Esophagus squamous epithelium (tissue), 4 donors: ENCODE measurements at regions not wholly inside any gene's neighbourhood (a gene's known extent, or its start where the extent isn't known, plus 50 kb on each side); places are given as distances from the start of the nearest gene placed in this dataset.

ENCODE experiments used
- POLR2A ChIP-seq, 4 donors: fragments of 450-650 bp; IDR thresholded peaks; one replicate each; pipeline ENCODE4 v1.6.1; 2017; ENCODE audit warnings: antibody characterized with exemption in 4 of 4, mild to moderate bottlenecking in 4 of 4, moderate library complexity in 3 of 4
- TF ChIP-seq, protein P1 (sequence below), 6 experiments: fragments of 450-650 bp in 4 of 6; fragments of 200-600 bp in 2 of 6; sonication (generic) in 2 of 6; IDR thresholded peaks; one replicate each; pipeline ENCODE4 v1.5.1; 2016 to 2019; ENCODE audit warnings: antibody characterized with exemption in 6 of 6, mild to moderate bottlenecking in 4 of 6, moderate library complexity in 4 of 6

DNA sequence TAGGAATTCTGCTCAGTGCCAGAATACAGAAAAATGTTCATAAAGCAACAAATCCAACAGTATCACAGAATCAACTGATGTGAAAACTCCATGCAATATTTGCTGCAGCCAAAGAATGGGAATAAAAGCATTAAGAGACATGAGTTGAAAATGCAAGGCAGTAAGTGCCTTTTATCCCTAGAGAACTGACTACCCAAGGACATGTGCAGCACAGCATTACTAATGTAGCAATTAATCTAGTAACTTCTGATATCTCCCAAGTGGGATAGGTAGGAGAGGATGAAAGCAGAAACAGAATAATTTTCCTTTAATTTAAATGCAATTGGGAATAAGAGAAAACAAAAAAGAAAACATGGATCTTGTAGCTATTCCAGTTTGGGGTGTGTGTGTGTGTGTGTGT is 497.5 kb upstream of the CBLB start:
- no peak for TF ChIP-seq POLR2A (IDR thresholded peaks at IDR 0.05)
- TF ChIP-seq, protein P1, sequence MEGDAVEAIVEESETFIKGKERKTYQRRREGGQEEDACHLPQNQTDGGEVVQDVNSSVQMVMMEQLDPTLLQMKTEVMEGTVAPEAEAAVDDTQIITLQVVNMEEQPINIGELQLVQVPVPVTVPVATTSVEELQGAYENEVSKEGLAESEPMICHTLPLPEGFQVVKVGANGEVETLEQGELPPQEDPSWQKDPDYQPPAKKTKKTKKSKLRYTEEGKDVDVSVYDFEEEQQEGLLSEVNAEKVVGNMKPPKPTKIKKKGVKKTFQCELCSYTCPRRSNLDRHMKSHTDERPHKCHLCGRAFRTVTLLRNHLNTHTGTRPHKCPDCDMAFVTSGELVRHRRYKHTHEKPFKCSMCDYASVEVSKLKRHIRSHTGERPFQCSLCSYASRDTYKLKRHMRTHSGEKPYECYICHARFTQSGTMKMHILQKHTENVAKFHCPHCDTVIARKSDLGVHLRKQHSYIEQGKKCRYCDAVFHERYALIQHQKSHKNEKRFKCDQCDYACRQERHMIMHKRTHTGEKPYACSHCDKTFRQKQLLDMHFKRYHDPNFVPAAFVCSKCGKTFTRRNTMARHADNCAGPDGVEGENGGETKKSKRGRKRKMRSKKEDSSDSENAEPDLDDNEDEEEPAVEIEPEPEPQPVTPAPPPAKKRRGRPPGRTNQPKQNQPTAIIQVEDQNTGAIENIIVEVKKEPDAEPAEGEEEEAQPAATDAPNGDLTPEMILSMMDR (IDR thresholded peaks at IDR 0.05), result no peak
